Loucy (cell line): ENCODE measurements at regions not wholly inside any gene's neighbourhood (a gene's known extent, or its start where the extent isn't known, plus 50 kb on each side); places are given as distances from the start of the nearest gene placed in this dataset.

Source experiments
- H2AFZ ChIP-seq: fragments of 200-600 bp; sonication (generic); 2 replicates; pipeline ENCODE4 v1.6.0; 2016; ENCODE audit warnings: antibody characterized with exemption, mild to moderate bottlenecking, low read length, moderate library complexity
- H3F3A ChIP-seq: fragments of 200-600 bp; 2 replicates; pipeline ENCODE4 v1.6.0; 2016; ENCODE audit warnings: antibody characterized with exemption, low read depth, mild to moderate bottlenecking
- H3K27me3 ChIP-seq: fragments of 200-600 bp; sonication (generic); 2 replicates; pipeline ENCODE4 v1.6.1; 2014; ENCODE audit warnings: low read length, mild to moderate bottlenecking; ENCODE audit not compliant: insufficient read depth, poor library complexity, severe bottlenecking
- H3K36me3 ChIP-seq: fragments of 200-600 bp; sonication (generic); 2 replicates; pipeline ENCODE4 v1.6.1; 2016; ENCODE audit warnings: low read length; ENCODE audit not compliant: insufficient read depth
- H3K4me1 ChIP-seq: fragments of 200-600 bp; sonication (generic); 2 replicates; pipeline ENCODE4 v1.5.1; 2014; ENCODE audit warnings: low read length, mild to moderate bottlenecking; ENCODE audit not compliant: insufficient read depth, poor library complexity, severe bottlenecking
- H3K4me2 ChIP-seq: fragments of 200-600 bp; sonication (generic); 2 replicates; pipeline ENCODE4 v1.6.0; 2014; ENCODE audit warnings: antibody characterized with exemption, low read length, low read depth, mild to moderate bottlenecking; ENCODE audit not compliant: poor library complexity, severe bottlenecking
- H3K4me3 ChIP-seq: fragments of 200-600 bp; sonication (generic); 2 replicates; pipeline ENCODE4 v1.5.1; 2014; ENCODE audit warnings: low read length, mild to moderate bottlenecking, mixed read lengths; ENCODE audit not compliant: poor library complexity, severe bottlenecking
- H3K79me2 ChIP-seq: fragments of 200-600 bp; sonication (generic); 2 replicates; pipeline ENCODE4 v1.6.1; 2014; ENCODE audit warnings: low read length; ENCODE audit not compliant: insufficient read depth
- H3K9ac ChIP-seq: fragments of 200-600 bp; sonication (generic); 2 replicates; pipeline ENCODE4 v1.6.0; 2014; ENCODE audit warnings: mild to moderate bottlenecking, low read depth, low read length, moderate library complexity; ENCODE audit not compliant: poor library complexity, severe bottlenecking
- H3K9me2 ChIP-seq: fragments of 200-600 bp; sonication (generic); replicated peaks from 2 replicates; pipeline ENCODE4 v1.6.1; 2016; ENCODE audit warnings: low read depth, low read length, mixed read lengths
- H3K9me3 ChIP-seq: fragments of 200-600 bp; sonication (generic); 2 replicates; pipeline ENCODE4 v1.6.1; 2014; ENCODE audit warnings: mild to moderate bottlenecking, antibody characterized with exemption, low read length, low read depth; ENCODE audit not compliant: insufficient read depth
- H4K20me1 ChIP-seq: fragments of 200-600 bp; sonication (generic); 2 replicates; pipeline ENCODE4 v1.6.0; 2014; ENCODE audit warnings: antibody characterized with exemption, low read length, mild to moderate bottlenecking; ENCODE audit not compliant: insufficient read depth, poor library complexity, severe bottlenecking
- CTCF ChIP-seq: fragments of 200-600 bp; sonication (generic); conservative IDR thresholded peaks from 2 replicates; pipeline ENCODE4 v1.5.1; 2014; ENCODE audit warnings: mild to moderate bottlenecking, antibody characterized with exemption, low read length
- EZH2phosphoT487 ChIP-seq: fragments of 200-600 bp; IDR thresholded peaks from 2 replicates; pipeline ENCODE4 v1.6.1; 2018; ENCODE audit warnings: antibody characterized with exemption, mild to moderate bottlenecking, moderate library complexity, borderline replicate concordance

GRCh38 chr7:1331561-1332467 is 99.1 kb downstream of the UNCX start:
- Histone ChIP-seq H2AFZ (no peak overlapping the region), H3K9ac (no peak overlapping the region), H3K27me3 (no peaks in the 10 kb centered on the region), H3K9me3 (0 out of 2 replicates have a peak, but pooled peaks cover 7% of the 10 kb centered on the region), H4K20me1 (no peaks in the 10 kb centered on the region), H3K36me3 (no peaks in the 10 kb centered on the region), H3K79me2 (no peaks in the 10 kb centered on the region), H3K9me2 (no peaks in the 10 kb centered on the region), H3K4me2 (no peak overlapping the region), H3K4me1 (no peaks in the 10 kb centered on the region), H3F3A (no peaks in the 10 kb centered on the region), H3K4me3 (no peak overlapping the region)
- TF ChIP-seq CTCF (no peak), EZH2phosphoT487 (no peak)

- Histone ChIP-seq H3K79me2 (no peaks in the 10 kb centered on the region), H3K4me2 (no peak overlapping the region), H3K9me2 (no peaks in the 10 kb centered on the region), H4K20me1 (no peaks in the 10 kb centered on the region), H3K4me3 (no peak overlapping the region), H3K4me1 (no peaks in the 10 kb centered on the region), H3K9me3 (peaks cover 10% of the 10 kb centered on the region; the same call in 1 of the 2 replicates), H3K36me3 (no peaks in the 10 kb centered on the region), H3K9ac (no peak overlapping the region), H3F3A (no peaks in the 10 kb centered on the region), H2AFZ (no peak overlapping the region), H3K27me3 (no peaks in the 10 kb centered on the region)
- TF ChIP-seq EZH2phosphoT487 (no peak), CTCF (no peak)
Measured at GRCh38 chr7:1336509-1336908, 103.8 kb downstream of the UNCX start.

- TF ChIP-seq CTCF (no peak), EZH2phosphoT487 (no peak)
- Histone ChIP-seq H3K4me3 (no peak overlapping the region), H3F3A (no peaks in the 10 kb centered on the region), H3K9me3 (peaks cover 10% of the 10 kb centered on the region; the same call in 1 of the 2 replicates), H3K9ac (no peak overlapping the region), H3K4me1 (no peaks in the 10 kb centered on the region), H2AFZ (no peak overlapping the region), H3K4me2 (no peak overlapping the region), H3K79me2 (no peaks in the 10 kb centered on the region), H3K9me2 (no peaks in the 10 kb centered on the region), H3K27me3 (no peaks in the 10 kb centered on the region), H4K20me1 (no peaks in the 10 kb centered on the region), H3K36me3 (no peaks in the 10 kb centered on the region)
Measured at GRCh38 chr7:1339611-1340010, 106.9 kb downstream of the UNCX start.
